ENCODE measurements at regions not wholly inside any gene's neighbourhood (a gene's known extent, or its start where the extent isn't known, plus 50 kb on each side); places are given as distances from the start of the nearest gene placed in this dataset.
A peak's percentile ranks its signal among the peaks of the same experiment; 100 is the strongest.
"Not testable (repeated sequence)": the region's sequence is repeated elsewhere in the genome, so short reads cannot be mapped to it uniquely, and the experiment has no call there.

DNA sequence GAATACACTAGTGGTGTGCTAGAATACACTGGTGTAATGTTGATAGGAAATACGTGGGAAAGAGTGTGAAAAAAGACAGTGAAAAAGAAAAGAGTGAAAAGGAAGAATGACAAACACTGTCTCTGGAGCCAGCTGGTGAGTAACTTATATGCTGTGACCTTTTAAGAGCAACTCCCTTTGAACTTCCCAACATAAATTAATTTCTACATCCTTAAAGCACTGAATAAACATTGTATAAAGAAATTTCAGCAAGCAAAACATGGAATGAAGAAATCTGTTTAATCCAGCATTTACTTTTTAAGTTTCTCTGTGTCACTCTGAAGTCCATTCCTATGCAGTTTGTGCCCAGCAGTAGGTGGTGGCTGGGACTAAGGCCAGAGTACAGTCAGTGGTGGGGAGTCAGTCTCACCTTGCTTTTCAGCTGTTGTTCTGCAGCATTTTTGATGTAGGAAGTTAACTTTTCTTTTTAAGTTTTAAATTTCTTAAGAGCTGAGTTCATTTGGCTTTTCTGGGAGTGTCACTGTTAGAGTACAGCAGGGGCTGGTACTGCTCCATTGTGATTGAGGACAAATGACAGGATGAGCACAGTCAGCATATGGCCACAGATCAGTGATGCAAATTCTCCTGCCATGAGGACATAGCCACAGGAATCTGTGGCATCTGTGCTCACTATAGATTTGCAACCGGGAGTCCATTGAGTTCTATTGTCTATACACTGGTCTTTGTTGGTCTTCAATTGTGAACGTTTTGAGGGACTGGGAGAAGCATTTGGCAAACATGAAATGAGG, 321.8 kb downstream of the ZNF248 start:
- TF ChIP-seq, protein P1, sequence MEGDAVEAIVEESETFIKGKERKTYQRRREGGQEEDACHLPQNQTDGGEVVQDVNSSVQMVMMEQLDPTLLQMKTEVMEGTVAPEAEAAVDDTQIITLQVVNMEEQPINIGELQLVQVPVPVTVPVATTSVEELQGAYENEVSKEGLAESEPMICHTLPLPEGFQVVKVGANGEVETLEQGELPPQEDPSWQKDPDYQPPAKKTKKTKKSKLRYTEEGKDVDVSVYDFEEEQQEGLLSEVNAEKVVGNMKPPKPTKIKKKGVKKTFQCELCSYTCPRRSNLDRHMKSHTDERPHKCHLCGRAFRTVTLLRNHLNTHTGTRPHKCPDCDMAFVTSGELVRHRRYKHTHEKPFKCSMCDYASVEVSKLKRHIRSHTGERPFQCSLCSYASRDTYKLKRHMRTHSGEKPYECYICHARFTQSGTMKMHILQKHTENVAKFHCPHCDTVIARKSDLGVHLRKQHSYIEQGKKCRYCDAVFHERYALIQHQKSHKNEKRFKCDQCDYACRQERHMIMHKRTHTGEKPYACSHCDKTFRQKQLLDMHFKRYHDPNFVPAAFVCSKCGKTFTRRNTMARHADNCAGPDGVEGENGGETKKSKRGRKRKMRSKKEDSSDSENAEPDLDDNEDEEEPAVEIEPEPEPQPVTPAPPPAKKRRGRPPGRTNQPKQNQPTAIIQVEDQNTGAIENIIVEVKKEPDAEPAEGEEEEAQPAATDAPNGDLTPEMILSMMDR (IDR thresholded peaks at IDR 0.05), result no peak
- intact Hi-C loops (cut with DNase I), result loop anchor here in 1 of 3 donors (10.0 kb wide), 1 partner anchor 219 kb away; no protein-coding TSS in a partner anchor
- FAIRE-seq (no peak), ATAC-seq (no peak), DNase-seq (no peak)
- Histone ChIP-seq H3K27ac (no peak overlapping the region), H3K27me3 (no peaks in the 10 kb centered on the region), H3K36me3 (no peaks in the 10 kb centered on the region), H3K4me1 (no peaks in the 10 kb centered on the region), H3K4me3 (no peak overlapping the region), H3K9me3 (no peaks in the 10 kb centered on the region)
- WGBS, 2 donors, result 33 to 37% methylated on average over 3 of the region's 3 CpGs

DNA sequence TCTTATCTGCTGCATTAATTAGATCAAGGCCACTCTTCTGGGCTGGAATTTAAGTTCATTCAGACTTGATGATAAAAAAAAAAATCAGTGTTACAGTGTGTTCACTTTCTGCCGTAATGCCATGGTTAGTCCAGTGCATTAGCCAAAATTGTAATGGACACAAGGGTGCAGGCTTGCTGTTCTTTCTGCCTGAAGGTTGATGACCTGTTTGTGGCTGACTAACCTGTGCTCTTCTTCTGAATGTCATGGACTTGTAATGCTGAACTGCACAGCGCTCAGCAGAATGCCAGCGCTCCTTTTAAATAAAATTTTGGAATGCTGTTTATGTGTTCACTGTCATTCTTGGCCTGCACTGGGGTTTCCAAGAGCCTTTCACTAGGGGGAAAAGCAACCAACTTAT, 323.2 kb downstream of the ZNF248 start:
- 67 to 74% methylated on average over 3 of the region's 3 CpGs for WGBS, 2 donors
- Histone ChIP-seq H3K9me3 (no peaks in the 10 kb centered on the region), H3K4me3 (no peak overlapping the region), H3K4me1 (no peaks in the 10 kb centered on the region), H3K27me3 (no peaks in the 10 kb centered on the region), H3K27ac (no peak overlapping the region), H3K36me3 (no peaks in the 10 kb centered on the region)
- DNase-seq (no peak), ATAC-seq (no peak), FAIRE-seq (no peak)
- intact Hi-C loops (cut with DNase I), result loop anchor here in 1 of 3 donors (10.0 kb wide), 1 partner anchor 221 kb away; no protein-coding TSS in a partner anchor
- TF ChIP-seq, protein P1 (IDR thresholded peaks at IDR 0.05), result no peak

DNA sequence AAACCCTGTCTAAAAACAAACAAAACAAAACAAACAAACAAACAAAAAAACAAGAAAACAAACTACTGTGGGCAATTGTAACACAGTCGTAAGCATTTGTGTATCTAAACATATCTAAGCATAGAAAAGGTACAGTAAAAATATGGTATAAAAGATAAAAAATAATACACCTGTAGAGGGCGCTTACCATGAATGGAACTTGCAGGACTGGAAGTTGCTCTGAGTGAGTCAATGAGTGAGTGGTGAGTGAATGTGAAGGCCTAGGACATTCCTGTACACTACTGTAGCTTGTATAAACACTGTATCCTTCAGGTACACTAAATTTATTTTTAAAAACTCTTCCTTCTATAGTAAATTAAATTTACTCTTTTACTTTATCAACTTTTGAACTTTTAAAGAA, 332.0 kb downstream of the ZNF248 start:
- H3K4me3 ChIP-seq; H3K36me3 ChIP-seq; H3K27me3 ChIP-seq; intact Hi-C loops (cut with DNase I); H3K9me3 ChIP-seq; ATAC-seq; H3K4me1 ChIP-seq; FAIRE-seq; DNase-seq; H3K27ac ChIP-seq: not testable (repeated sequence)
- TF ChIP-seq, protein P1 (IDR thresholded peaks at IDR 0.05), result peak in 1 of 4 donors; percentile 32
- 17% methylated on average over 2 of the region's 2 CpGs for WGBS, 2 donors

DNA sequence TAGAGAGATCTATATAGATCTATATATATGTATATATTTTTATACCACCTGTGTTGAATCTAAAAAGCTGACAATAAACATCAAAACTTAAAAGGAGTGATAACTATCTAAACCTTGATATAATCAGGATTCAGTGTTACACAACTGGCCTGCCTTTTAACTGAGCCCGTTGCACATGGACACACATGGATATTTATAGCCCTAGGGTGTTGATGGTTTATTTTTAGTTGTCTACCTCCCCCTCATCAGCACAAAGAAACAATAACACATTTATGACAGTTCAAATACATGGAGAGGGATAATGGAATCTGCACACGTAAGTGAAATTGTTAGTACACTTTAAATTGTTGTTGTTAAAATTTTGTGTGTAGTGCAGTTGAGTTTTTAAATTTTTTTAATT, 336.9 kb downstream of the ZNF248 start:
- intact Hi-C loops (cut with DNase I), result no loop called here
- no peak overlapping the region for H3K27ac ChIP-seq
- WGBS, 2 donors, result 46 to 51% methylated on average over 2 of the region's 2 CpGs
- no peak for FAIRE-seq
- TF ChIP-seq, protein P1 (IDR thresholded peaks at IDR 0.05), result no peak
- no peaks in the 10 kb centered on the region for H3K9me3 ChIP-seq
- no peak for DNase-seq
- no peaks in the 10 kb centered on the region for H3K4me1 ChIP-seq
- no peaks in the 10 kb centered on the region for H3K36me3 ChIP-seq
- ATAC-seq, result no peak
- H3K4me3 ChIP-seq, result no peak overlapping the region
- no peaks in the 10 kb centered on the region for H3K27me3 ChIP-seq

DNA sequence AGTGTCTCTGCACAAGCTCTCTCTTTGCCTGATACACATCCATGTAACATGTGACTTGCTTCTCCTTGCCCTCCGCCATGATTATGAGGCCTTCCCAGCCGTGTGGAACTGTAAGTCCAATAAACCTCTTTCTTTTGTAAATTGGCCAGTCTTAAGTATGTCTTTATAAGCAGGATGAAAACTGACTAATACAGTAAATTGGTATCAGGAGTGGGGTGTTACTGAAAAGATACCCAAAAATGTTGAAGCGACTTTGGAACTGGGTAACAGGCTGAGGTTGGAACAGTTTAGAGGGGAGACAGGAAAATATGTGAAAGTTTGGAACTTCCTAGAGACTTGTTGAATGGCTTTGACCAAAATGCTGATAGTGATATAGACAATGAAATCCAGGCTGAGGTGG, 346.9 kb downstream of the ZNF248 start:
- H3K36me3 ChIP-seq; FAIRE-seq; H3K4me3 ChIP-seq; intact Hi-C loops (cut with DNase I); H3K27me3 ChIP-seq; H3K9me3 ChIP-seq; ATAC-seq; H3K4me1 ChIP-seq; DNase-seq; H3K27ac ChIP-seq: not testable (repeated sequence)
- 67 to 76% methylated on average over 3 of the region's 3 CpGs for WGBS, 2 donors

All from pancreas (tissue), 10 donors.